Thoracic aorta (tissue), 2 donors: ENCODE measurements at regions not wholly inside any gene's neighbourhood (a gene's known extent, or its start where the extent isn't known, plus 50 kb on each side); places are given as distances from the start of the nearest gene placed in this dataset.

Experiments
- ATAC-seq: fragments of 150-250 bp; one replicate; pipeline ENCODE4 v1.8.0; 2017; ENCODE audit warnings: low read depth; ENCODE audit not compliant: insufficient number of reproducible peaks, low FRiP score
- DNase-seq: peaks from one replicate; pipeline ENCODE4 v3.0.0-alpha.2; 2020; ENCODE audit warnings: low spot score
- H3K27ac ChIP-seq, 2 donors: fragments of 200-600 bp; sonication (generic); 1 replicate in 1 of 2; 2 replicates in 1 of 2; pipeline ENCODE4 v1.5.1; 2016; ENCODE audit warnings: mild to moderate bottlenecking in 2 of 2, moderate library complexity in 2 of 2
- H3K27me3 ChIP-seq: fragments of 200-600 bp; sonication (generic); replicated peaks from 2 replicates; pipeline ENCODE4 v1.6.0; 2016; ENCODE audit warnings: mild to moderate bottlenecking; ENCODE audit not compliant: insufficient read depth
- H3K36me3 ChIP-seq: fragments of 200-600 bp; sonication (generic); one replicate; pipeline ENCODE4 v1.5.1; 2016
- H3K4me1 ChIP-seq, 2 donors: fragments of 200-600 bp; sonication (generic); 1 replicate in 1 of 2; 2 replicates in 1 of 2; pipeline versions ENCODE4 v1.5.1 to v1.6.0; 2016; ENCODE audit warnings: low read depth in 2 of 2, mild to moderate bottlenecking in 1 of 2; ENCODE audit not compliant: control insufficient read depth in 1 of 2
- H3K4me3 ChIP-seq: fragments of 200-600 bp; sonication (generic); 2 replicates; pipeline ENCODE4 v1.5.1; 2016; ENCODE audit warnings: mild to moderate bottlenecking
- H3K9me3 ChIP-seq: fragments of 200-600 bp; sonication (generic); 2 replicates; pipeline ENCODE4 v1.5.1; 2016
- TF ChIP-seq, protein P1 (sequence below): fragments of 200-600 bp; sonication (generic); IDR thresholded peaks from one replicate; pipeline ENCODE4 v1.5.1; 2019; ENCODE audit warnings: antibody characterized with exemption

DNA sequence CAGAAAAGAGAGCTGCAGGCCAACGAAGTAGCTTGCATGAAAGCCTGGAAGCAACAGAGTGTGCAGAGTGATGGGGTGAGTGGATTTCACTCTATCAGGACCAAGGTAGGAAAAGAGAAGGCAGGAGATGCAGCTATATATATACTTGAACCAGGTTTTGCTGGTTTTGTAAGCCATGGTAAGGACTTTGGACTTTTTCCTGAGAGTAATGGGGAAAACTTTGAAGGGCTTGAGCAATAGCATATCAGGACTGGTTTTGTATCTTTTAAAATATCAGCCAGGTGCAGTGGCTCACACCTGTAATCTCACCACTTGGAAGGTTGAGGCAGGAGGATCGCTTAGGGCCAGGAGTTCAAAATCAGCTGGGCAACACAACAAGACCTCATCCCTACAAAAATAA is 120.6 kb upstream of the NRP1 start:
- H3K27me3 ChIP-seq = no peaks in the 10 kb centered on the region
- H3K4me3 ChIP-seq = no peak overlapping the region
- no peak for DNase-seq
- no peaks in the 10 kb centered on the region for H3K36me3 ChIP-seq
- H3K9me3 ChIP-seq = no peaks in the 10 kb centered on the region
- peaks cover 6 to 21% of the 10 kb centered on the region in 2 donors for H3K4me1 ChIP-seq
- no peak overlapping the region for H3K27ac ChIP-seq
- TF ChIP-seq, protein P1, sequence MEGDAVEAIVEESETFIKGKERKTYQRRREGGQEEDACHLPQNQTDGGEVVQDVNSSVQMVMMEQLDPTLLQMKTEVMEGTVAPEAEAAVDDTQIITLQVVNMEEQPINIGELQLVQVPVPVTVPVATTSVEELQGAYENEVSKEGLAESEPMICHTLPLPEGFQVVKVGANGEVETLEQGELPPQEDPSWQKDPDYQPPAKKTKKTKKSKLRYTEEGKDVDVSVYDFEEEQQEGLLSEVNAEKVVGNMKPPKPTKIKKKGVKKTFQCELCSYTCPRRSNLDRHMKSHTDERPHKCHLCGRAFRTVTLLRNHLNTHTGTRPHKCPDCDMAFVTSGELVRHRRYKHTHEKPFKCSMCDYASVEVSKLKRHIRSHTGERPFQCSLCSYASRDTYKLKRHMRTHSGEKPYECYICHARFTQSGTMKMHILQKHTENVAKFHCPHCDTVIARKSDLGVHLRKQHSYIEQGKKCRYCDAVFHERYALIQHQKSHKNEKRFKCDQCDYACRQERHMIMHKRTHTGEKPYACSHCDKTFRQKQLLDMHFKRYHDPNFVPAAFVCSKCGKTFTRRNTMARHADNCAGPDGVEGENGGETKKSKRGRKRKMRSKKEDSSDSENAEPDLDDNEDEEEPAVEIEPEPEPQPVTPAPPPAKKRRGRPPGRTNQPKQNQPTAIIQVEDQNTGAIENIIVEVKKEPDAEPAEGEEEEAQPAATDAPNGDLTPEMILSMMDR = no peak
- ATAC-seq = no peak

DNA sequence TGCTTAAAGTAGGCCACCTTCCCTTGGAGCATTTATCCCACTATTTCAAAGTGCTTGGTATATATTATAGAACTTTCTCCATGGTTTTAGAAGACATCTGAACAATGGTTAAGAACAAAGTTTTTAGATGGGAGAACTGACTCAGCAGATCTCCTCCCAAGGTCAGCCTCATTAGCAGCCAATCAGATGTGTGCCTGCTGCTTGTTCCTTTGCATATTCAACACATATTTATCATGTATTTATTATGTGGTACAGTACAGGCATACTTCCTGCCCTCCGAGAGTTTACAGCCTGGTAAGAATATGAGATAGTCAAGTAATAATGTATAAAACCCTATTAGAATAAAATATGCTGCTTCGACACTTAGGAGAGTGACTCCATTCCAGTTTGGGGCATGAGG is 120.1 kb upstream of the NRP1 start:
- Histone ChIP-seq H3K27me3 (no peaks in the 10 kb centered on the region), H3K9me3 (no peaks in the 10 kb centered on the region), H3K4me1 (peaks cover 1 to 16% of the 10 kb centered on the region in 2 donors), H3K27ac (no peak overlapping the region), H3K4me3 (no peak overlapping the region), H3K36me3 (no peaks in the 10 kb centered on the region)
- TF ChIP-seq, protein P1 = no peak
- no peak for DNase-seq
- ATAC-seq = no peak

DNA sequence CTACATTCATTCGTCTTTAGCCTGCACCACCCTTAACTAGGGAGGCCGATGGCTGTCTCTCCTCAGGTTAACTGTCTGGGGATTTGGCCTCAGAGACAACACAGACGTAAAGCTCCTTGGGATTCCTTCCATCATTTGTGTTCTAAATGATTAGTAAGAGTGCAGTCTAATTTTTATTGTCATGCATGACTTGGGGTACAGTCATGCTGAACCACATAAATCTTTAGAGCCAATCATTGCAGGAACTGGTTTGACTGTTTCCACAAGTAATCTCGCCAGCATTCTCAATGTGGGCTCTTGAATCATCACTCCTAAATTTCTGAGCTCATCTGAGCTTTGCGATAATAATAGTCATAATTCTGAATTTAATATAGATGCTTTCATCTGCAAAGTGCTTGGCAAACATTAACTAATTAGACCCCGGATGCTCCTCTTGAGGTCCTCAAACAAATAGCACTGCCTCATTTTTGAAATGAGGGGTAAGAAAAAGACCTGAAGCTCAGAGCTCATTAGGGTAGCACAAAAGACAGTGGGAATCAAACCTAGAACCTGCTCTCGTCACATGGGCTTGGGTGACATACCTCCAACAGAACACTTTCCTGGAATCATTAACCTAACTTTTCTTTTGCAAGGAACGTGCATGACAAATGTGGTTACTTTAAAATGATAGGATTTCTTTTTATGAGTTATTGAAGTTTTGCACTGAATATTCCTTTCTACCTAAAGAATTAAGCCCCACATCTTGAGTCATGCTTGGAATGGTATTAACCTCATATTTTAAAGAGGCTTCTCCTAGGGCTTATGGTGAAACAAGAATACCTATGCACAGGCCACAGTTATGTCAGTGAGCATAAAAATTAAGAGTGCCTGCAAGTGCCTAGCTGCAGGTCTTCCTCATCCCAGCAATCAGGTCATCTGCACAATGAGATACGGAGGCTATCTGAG is 118.9 kb upstream of the NRP1 start:
- ATAC-seq = no peak

DNA sequence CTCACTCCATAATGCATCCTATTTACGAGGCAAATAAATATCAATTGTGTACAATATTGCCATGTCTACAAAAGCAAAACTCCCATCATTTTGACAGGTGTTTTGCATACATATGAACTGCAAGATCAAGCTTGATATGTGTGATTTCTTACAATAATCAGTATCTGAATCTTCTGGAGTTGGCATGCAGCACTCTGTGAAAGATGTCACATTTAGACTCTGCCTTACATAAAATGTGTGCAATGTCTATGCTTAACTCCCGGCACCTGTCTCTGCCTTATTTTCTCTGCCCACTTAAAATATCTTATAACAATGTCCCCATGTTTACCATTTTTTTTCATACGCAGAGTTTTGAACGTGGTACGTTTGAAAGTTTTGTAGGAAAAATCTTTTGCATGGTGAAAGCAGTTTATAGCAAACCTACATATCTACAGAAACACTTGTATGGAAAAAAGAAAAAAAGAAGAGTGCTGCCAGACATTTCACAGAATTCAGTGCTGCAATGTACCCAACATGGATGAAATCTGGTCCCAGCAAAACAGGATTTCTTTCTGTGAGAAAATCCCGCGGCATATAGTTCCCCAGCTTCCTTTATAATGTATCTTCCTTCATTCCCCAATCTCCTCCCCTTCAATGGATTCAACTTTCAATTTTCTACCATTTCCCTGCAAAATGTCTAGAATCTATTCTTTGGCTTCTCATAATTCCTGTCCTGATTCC is 114.1 kb upstream of the NRP1 start:
- no peaks in the 10 kb centered on the region for H3K27me3 ChIP-seq
- H3K4me1 ChIP-seq = peaks cover 0 to 10% of the 10 kb centered on the region in 2 donors
- H3K27ac ChIP-seq = no peak overlapping the region
- TF ChIP-seq, protein P1 = no peak
- ATAC-seq = no peak
- no peaks in the 10 kb centered on the region for H3K9me3 ChIP-seq
- H3K4me3 ChIP-seq = no peak overlapping the region
- no peaks in the 10 kb centered on the region for H3K36me3 ChIP-seq
- no peak for DNase-seq

More for the DNA sequence above, 118.9 kb upstream of the NRP1 start:
- no peak for DNase-seq
- H3K4me3 ChIP-seq = no peak overlapping the region
- H3K27ac ChIP-seq = no peak overlapping the region
- no peaks in the 10 kb centered on the region for H3K27me3 ChIP-seq
- H3K4me1 ChIP-seq = peaks cover 0 to 10% of the 10 kb centered on the region in 2 donors
- TF ChIP-seq, protein P1 = no peak
- no peaks in the 10 kb centered on the region for H3K36me3 ChIP-seq
- no peaks in the 10 kb centered on the region for H3K9me3 ChIP-seq

DNA sequence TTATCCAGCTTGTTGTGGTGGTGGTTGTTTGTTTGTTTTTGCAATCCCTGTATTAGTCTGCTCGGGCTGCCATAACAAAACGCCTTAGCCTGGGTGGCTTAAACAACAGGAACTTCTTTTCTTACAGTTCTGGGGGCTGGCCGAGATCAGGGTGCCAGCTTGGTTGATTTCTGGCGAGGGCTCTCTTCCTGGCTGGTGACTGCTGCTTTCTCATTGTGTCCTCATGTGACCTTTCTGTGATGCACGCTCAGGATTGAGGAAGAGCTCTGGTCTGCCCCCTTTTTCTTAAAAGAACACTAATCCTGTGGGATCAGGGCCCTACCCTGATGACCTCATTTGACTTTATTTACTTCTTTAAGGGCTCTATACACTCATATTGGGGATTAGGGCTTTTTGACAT is 107.1 kb upstream of the NRP1 start:
- Histone ChIP-seq H3K27ac (no peak overlapping the region), H3K9me3 (no peaks in the 10 kb centered on the region), H3K27me3 (no peaks in the 10 kb centered on the region), H3K36me3 (no peaks in the 10 kb centered on the region), H3K4me1 (no peaks in the 10 kb centered on the region), H3K4me3 (no peak overlapping the region)
- no peak for ATAC-seq
- TF ChIP-seq, protein P1 = no peak
- no peak for DNase-seq
